Lower lobe of right lung (tissue), 2 donors: ENCODE measurements at regions not wholly inside any gene's neighbourhood (a gene's known extent, or its start where the extent isn't known, plus 50 kb on each side); places are given as distances from the start of the nearest gene placed in this dataset.
"Not testable (repeated sequence)": the region's sequence is repeated elsewhere in the genome, so short reads cannot be mapped to it uniquely, and the experiment has no call there.

Source experiments
- ATAC-seq, 2 donors: fragments of 200-7000 bp; cut with Tn5 transposase; one replicate each; pipeline ENCODE4 v1.9.1; 2020 to 2022; ENCODE audit warnings: mild to moderate bottlenecking in 2 of 2, moderate library complexity in 2 of 2
- DNase-seq: peaks from one replicate; pipeline ENCODE4 v3.0.0-alpha.2; 2020
- H3K27ac ChIP-seq: fragments of 200-600 bp; one replicate; pipeline ENCODE4 v1.8.0; 2022
- H3K27me3 ChIP-seq: fragments of 200-600 bp; one replicate; pipeline ENCODE4 v1.8.0; 2022; ENCODE audit warnings: low read depth
- H3K36me3 ChIP-seq: fragments of 200-600 bp; one replicate; pipeline ENCODE4 v1.8.0; 2022; ENCODE audit warnings: mild to moderate bottlenecking
- H3K4me1 ChIP-seq: fragments of 200-600 bp; one replicate; pipeline ENCODE4 v1.8.0; 2022
- H3K4me3 ChIP-seq: fragments of 200-600 bp; one replicate; pipeline ENCODE4 v1.8.0; 2022; ENCODE audit warnings: mild to moderate bottlenecking
- H3K9me3 ChIP-seq: fragments of 200-600 bp; one replicate; pipeline ENCODE4 v1.8.0; 2022
- intact Hi-C: fragments of 100-400 bp; cut with DNase I; formaldehyde crosslinking; loops from one replicate; pipeline ENCODE4 v1.11.0; 2022
- donor health status: DM: no; HTN: yes; CAD: no; lungs with severe emphysema.

DNA sequence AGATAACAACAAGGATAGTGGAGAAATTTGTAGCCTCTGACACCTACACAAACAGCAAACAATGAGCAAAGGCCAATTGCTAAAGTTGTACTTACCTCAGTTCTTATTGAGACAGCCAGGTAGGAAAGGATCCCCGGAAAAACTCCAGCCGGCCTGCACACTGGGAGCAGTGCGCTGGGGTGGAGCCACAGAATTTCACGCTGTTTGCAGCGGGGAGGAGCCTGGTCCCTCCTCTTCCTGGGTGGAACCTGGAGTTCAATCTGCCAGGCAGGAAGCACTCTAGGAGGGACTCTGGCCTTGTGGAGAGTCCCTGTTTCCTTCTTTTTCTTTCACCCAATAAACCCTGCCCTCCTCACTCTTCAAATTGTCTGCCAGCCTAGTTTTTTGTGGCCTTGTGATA, 382.6 kb upstream of the TGIF2LX start:
- ATAC-seq, result not testable (repeated sequence)

DNA sequence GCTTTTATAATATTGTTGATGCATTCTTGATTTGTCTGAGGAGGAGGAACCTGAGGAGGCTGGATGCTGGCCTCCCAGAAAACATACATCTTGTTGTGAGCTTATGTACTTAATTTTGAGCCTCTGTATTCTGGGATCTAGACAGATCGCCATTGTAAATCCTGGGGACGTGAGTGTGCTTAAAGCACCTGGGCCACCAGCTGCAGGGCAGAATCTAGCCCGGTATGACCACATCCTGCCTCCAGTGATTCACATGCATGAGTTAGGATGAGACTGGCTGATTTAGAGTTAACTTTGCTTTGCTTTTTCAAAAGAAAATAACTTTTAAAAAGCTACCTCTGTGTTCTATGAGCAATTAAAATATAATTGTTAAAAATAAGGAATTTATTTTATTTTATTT, 364.6 kb upstream of the TGIF2LX start:
- H3K4me3 ChIP-seq, intact Hi-C loops, DNase-seq, ATAC-seq, H3K27me3 ChIP-seq, H3K9me3 ChIP-seq, H3K4me1 ChIP-seq, H3K36me3 ChIP-seq, H3K27ac ChIP-seq: not testable (repeated sequence)

More for the DNA sequence above, 382.6 kb upstream of the TGIF2LX start:
- H3K9me3 ChIP-seq, H3K4me3 ChIP-seq, DNase-seq, intact Hi-C loops, H3K4me1 ChIP-seq, H3K36me3 ChIP-seq, H3K27me3 ChIP-seq, H3K27ac ChIP-seq: not testable (repeated sequence)

DNA sequence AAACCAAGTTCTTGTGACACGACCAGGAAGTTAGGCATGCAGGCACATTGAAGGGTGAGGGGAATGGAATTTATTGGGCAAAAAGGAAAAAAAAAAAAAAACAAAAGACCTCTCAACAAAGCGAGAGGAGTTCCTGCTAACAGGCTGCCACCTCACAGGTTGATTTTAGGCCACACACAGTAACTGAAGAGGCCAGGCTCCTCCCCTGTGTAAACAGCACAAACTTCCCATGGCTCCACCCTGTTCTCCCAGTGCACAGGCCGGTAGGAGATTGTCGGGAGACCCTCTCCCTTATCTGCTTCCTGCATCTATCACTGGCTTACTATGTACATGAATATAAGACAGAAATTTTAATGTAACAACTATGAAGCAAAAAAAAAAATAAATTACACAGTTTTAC, 359.6 kb upstream of the TGIF2LX start:
- H3K4me3 ChIP-seq, H3K4me1 ChIP-seq, H3K36me3 ChIP-seq, ATAC-seq, H3K27ac ChIP-seq, DNase-seq, intact Hi-C loops, H3K9me3 ChIP-seq, H3K27me3 ChIP-seq: not testable (repeated sequence)

DNA sequence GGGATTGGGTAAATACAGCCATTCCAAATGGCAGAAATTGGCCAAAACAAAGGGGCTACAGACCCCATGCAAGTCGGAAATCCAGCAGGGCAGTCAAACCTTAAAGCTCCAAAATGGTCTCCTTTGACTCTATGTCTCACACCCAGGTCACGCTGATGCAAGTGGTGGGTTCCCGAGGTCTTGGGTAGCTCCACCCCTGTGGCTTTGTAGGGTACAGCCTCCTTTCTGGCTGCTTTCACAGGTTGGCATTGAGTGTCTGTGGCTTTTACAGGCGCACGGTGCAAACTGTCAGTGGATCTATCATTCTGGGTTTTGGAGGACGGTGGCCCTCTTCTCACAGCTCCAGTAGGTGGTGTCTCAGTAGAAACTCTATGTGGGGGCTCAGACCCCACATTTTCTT, 358.6 kb upstream of the TGIF2LX start:
- H3K27me3 ChIP-seq, H3K4me1 ChIP-seq, ATAC-seq, H3K4me3 ChIP-seq, H3K27ac ChIP-seq, DNase-seq, H3K36me3 ChIP-seq, H3K9me3 ChIP-seq, intact Hi-C loops: not testable (repeated sequence)

DNA sequence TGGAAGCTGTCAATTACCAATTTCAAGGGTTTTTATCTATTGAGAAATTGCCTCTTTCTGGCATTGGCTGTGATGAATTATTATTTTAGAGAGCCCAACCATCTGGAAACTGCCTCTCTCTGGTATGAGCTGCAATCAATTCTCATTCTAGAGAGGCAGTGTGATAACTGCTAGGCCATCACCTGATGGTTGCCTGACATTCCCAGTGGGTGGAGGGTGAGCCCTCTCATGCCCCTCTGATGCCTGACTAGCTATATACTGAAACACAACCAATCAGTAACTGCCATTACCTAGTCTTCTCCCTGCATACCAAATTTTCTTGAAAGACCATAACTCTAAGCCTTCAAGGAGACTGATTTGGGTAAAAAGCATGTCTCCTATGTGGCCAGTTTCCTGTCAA, 353.9 kb upstream of the TGIF2LX start:
- ATAC-seq, intact Hi-C loops, H3K4me1 ChIP-seq, H3K4me3 ChIP-seq, DNase-seq, H3K36me3 ChIP-seq, H3K27ac ChIP-seq, H3K9me3 ChIP-seq, H3K27me3 ChIP-seq: not testable (repeated sequence)

DNA sequence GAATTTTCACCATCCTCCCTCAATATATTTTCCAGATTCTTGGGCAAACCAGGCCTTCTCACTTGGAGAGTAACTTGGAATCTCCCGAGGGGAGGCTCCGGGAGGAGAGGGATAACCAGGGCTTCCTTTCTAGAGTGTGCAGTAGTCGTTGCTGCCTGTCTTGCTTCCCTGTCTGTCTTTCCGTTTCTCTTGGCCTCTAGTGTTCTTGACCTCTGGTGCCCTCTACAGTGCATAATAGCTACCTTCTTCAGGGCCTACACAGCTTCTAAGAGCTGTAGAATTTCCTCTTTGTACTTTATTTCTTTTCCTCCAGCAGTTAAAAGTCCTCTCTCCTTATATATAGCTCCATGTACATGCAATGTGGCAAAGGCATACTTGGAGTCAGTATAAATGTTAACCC, 339.8 kb upstream of the TGIF2LX start:
- H3K27ac ChIP-seq, DNase-seq, H3K9me3 ChIP-seq, intact Hi-C loops, H3K36me3 ChIP-seq, H3K4me3 ChIP-seq, H3K27me3 ChIP-seq, ATAC-seq, H3K4me1 ChIP-seq: not testable (repeated sequence)

DNA sequence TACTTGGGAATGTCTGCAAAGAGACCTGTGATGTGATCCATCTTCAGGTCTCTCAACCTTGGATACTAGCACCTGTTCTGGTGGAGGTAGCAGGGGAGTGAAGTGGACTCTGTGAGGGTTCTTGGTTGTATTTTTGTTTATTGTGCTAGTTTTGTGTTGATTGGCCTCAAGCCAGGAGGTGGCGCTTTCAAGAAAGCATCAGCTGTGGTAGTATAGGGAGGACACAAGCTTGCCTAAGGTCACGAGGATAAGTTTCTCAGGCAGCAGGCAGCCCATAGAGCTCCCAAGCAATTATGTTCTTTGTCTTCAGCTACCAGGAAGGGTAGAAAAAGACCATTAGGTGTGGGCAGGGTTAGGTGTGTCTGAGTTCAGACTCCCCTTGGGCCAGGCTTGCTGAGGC, 289.9 kb upstream of the TGIF2LX start:
- ATAC-seq, H3K4me1 ChIP-seq, H3K4me3 ChIP-seq, H3K27me3 ChIP-seq, H3K27ac ChIP-seq, DNase-seq, H3K9me3 ChIP-seq, H3K36me3 ChIP-seq, intact Hi-C loops: not testable (repeated sequence)

DNA sequence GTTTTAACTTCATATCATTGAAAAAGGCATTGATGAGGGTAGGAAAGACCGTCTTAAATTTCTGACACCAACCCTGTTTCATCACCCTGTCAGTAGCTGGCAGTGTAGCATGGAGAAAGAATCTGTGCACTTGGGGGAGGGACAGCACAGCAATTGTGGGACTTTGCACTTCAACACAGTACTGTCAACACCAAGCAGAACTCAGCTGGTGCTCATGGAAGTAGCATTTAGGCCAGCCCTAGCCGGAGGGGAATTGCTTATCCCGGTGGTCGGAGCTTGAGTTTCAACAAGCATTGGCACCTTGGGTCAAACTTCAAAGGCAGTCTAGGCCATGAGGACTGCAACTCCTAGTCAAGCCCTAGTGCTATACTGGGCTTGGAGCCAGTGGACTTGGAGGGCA, 285.8 kb upstream of the TGIF2LX start:
- H3K27me3 ChIP-seq, H3K4me1 ChIP-seq, H3K9me3 ChIP-seq, DNase-seq, intact Hi-C loops, ATAC-seq, H3K36me3 ChIP-seq, H3K4me3 ChIP-seq, H3K27ac ChIP-seq: not testable (repeated sequence)

DNA sequence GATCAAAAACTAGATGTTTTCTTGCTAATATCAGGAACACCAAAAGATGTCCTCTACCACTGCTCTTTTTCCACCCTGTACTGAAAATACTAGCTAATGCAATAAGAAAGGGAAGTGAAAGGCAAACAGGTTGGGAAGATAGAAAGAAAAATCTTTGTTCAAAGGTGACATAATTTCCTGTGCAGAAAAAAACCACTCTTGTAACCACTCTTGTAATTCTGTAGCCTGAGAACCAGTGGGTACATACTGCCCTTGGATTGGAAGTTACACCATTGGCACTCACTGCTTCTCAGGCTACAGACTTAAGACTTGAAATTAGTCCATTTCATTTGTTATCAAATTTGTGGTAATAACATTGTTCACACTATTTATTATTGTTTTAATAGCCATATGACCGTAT, 263.0 kb upstream of the TGIF2LX start:
- H3K27me3 ChIP-seq, ATAC-seq, H3K36me3 ChIP-seq, H3K4me1 ChIP-seq, H3K9me3 ChIP-seq, DNase-seq, H3K27ac ChIP-seq, H3K4me3 ChIP-seq, intact Hi-C loops: not testable (repeated sequence)

DNA sequence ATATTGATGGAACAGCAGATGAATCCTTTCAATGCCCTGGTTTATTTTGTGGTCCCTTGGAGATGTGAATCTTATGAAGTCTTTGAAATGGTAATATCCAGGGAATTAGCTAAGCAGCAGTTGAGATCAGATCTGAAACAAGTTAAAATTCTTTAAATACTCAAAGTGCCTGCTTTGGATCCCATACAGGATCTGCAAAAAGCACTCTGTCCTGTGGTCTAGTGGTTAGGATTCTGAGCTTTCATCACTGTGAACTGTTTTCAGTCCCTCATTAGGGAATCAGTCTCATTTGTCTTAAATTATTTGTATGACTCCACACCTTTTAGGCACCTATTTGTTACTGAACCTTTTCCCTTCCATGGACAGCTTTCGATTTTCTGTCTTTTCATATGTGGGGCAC, 215.2 kb upstream of the TGIF2LX start:
- H3K27ac ChIP-seq, H3K27me3 ChIP-seq, ATAC-seq, intact Hi-C loops, H3K36me3 ChIP-seq, DNase-seq, H3K4me1 ChIP-seq, H3K9me3 ChIP-seq, H3K4me3 ChIP-seq: not testable (repeated sequence)

DNA sequence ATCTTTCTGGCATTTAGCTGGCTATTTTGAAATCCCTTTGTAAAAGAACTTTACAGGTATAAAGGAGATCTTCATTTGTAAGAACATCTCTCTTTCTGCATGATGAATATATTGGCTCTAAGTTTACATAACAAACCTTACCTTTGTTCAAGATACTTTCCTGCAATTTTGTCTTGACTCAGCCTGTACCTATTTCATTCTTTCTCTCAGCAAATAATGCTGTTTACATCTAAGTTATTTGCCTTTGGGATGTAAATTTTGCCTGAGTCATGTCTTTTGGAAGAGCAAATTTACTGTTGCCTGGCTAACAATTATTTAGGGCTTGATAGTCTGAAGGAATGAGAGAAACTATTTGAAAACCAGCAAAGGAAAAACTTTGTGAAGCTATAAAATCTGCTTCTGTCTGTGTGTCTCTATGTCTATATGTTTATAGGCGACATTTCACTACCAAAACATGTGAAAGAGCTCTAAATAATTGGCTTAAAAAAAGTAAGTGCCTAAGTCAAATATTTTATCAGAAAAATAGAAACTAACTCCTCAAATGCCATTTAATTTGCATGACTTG, 214.3 kb upstream of the TGIF2LX start:
- not testable (repeated sequence) for DNase-seq, ATAC-seq, H3K9me3 ChIP-seq

DNA sequence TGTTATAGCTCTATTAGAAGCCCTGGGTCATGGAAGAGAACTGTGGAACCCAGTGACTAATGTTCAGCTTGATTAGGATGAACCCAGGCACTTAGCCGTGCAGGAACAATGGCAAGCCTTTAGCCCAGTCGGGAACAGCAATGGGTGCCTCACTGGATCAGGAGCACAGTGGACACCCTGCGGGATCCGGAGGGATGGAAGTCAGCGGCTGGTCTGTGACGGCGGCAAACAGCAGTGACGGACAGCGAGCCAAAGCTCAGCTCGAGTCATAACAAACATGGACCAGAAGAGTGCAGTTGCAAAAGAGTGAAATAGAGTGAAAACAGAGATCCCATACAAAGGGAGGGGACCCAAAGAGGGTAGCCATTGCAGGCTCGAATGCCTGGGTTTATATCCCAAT, 187.3 kb upstream of the TGIF2LX start:
- H3K27ac ChIP-seq, H3K36me3 ChIP-seq, DNase-seq, H3K27me3 ChIP-seq, H3K9me3 ChIP-seq, intact Hi-C loops, H3K4me3 ChIP-seq, ATAC-seq, H3K4me1 ChIP-seq: not testable (repeated sequence)

More for the DNA sequence above, 214.3 kb upstream of the TGIF2LX start:
- H3K4me1 ChIP-seq, H3K36me3 ChIP-seq, H3K27ac ChIP-seq, H3K4me3 ChIP-seq, H3K27me3 ChIP-seq, intact Hi-C loops: not testable (repeated sequence)

DNA sequence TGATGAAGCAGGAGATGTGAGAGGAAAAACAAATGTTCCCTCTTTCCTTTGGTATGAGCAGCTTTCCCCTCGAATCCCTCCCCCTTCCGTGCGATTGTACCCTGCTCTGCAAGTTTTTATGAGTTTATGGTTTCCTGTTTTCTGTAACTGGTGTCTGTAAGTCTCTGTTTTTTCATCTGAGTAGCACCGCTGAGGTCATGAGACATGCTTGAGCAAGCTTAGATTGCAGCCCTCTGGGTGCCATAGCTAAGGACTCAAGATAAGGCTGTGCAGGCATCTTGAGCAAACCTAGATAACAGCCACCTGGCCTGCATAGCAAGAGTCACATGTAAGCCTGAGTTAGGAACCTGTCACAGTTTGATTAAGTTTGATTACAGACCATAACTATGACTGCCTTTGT, 165.2 kb upstream of the TGIF2LX start:
- intact Hi-C loops, H3K4me3 ChIP-seq, ATAC-seq, H3K27ac ChIP-seq, DNase-seq, H3K4me1 ChIP-seq, H3K36me3 ChIP-seq, H3K9me3 ChIP-seq, H3K27me3 ChIP-seq: not testable (repeated sequence)
